Body of pancreas (tissue), 4 donors: ENCODE measurements at regions not wholly inside any gene's neighbourhood (a gene's known extent, or its start where the extent isn't known, plus 50 kb on each side); places are given as distances from the start of the nearest gene placed in this dataset.

Experiments used
- ATAC-seq: fragments of 150-250 bp; one replicate; pipeline ENCODE4 v1.9.1; 2016
- DNase-seq, 4 donors: peaks; one replicate each; pipeline ENCODE4 v3.0.0-alpha.2; 2019
- H3K27ac ChIP-seq, 4 donors: fragments of 200-600 bp; sonication (generic); 1 replicate in 3 of 4; 2 replicates in 1 of 4; pipeline versions ENCODE4 v1.5.1 to v1.6.1; 2016 to 2019; ENCODE audit warnings: mild to moderate bottlenecking in 1 of 4, mixed read lengths in 1 of 4, moderate library complexity in 1 of 4
- H3K27me3 ChIP-seq, 2 donors: fragments of 200-600 bp; sonication (generic); one replicate each; pipeline ENCODE4 v1.6.0; 2016; ENCODE audit warnings: mild to moderate bottlenecking in 1 of 2
- H3K36me3 ChIP-seq, 2 donors: fragments of 200-600 bp; sonication (generic); replicated peaks in 1 of 2; 2 replicates each; pipeline ENCODE4 v1.5.1; 2016; ENCODE audit warnings: low read depth in 2 of 2; ENCODE audit not compliant: insufficient read depth in 1 of 2
- H3K4me1 ChIP-seq: fragments of 200-600 bp; sonication (generic); one replicate; pipeline ENCODE4 v1.6.0; 2016
- H3K4me3 ChIP-seq, 2 donors: fragments of 200-600 bp; sonication (generic); 1 replicate in 1 of 2; 2 replicates in 1 of 2; pipeline ENCODE4 v1.5.1; 2016 to 2019
- H3K9me3 ChIP-seq, 3 donors: fragments of 200-600 bp; sonication (generic); 1 replicate in 2 of 3; 2 replicates in 1 of 3; pipeline ENCODE4 v1.5.1; 2016
- CTCF ChIP-seq, 7 experiments: fragments of 450-650 bp in 4 of 7; fragments of 200-600 bp in 3 of 7; sonication (generic) in 3 of 7; IDR thresholded peaks; one replicate each; pipeline ENCODE4 v1.5.1; 2016 to 2019; ENCODE audit warnings: antibody characterized with exemption in 7 of 7
- POLR2A ChIP-seq, 3 donors: fragments of 450-650 bp; IDR thresholded peaks; one replicate each; pipeline ENCODE4 v1.6.1; 2016; ENCODE audit warnings: antibody characterized with exemption in 3 of 3, mild to moderate bottlenecking in 2 of 3
- WGBS, 2 donors: methylation state at CpG; one replicate each; pipeline ENCODE4 v1.1.5; 2017; 5-methylcytosine and 5-hydroxymethylcytosine counted together
- intact Hi-C: fragments of 100-400 bp; cut with DNase I; formaldehyde crosslinking; loops from one replicate; pipeline ENCODE4 v1.15.1; 2023

GRCh38 chr3:76841747-76842146 is 198.2 kb upstream of the ROBO2 start:
- Histone ChIP-seq H3K4me1 (no peaks in the 10 kb centered on the region), H3K36me3 (no peaks in the 10 kb centered on the region), H3K27me3 (no peaks in the 10 kb centered on the region), H3K27ac (no peak overlapping the region), H3K9me3 (no peaks in the 10 kb centered on the region), H3K4me3 (no peak overlapping the region)
- no peak for ATAC-seq
- TF ChIP-seq POLR2A (IDR thresholded peaks at IDR 0.05) (no peak), CTCF (IDR thresholded peaks at IDR 0.05) (no peak)
- intact Hi-C loops: no loop called here
- no peak for DNase-seq
- 66 to 67% methylated on average over 4 of the region's 4 CpGs for WGBS, 2 donors

- WGBS, 2 donors: 33 to 53% methylated on average over 1 of the region's 1 CpG
- DNase-seq: no peak
- TF ChIP-seq POLR2A (IDR thresholded peaks at IDR 0.05): no peak
- no peak for TF ChIP-seq CTCF (IDR thresholded peaks at IDR 0.05)
- Histone ChIP-seq H3K27ac (no peak overlapping the region), H3K4me1 (no peaks in the 10 kb centered on the region), H3K36me3 (no peaks in the 10 kb centered on the region), H3K4me3 (no peak overlapping the region), H3K9me3 (no peaks in the 10 kb centered on the region), H3K27me3 (no peaks in the 10 kb centered on the region)
- ATAC-seq: no peak
- intact Hi-C loops: no loop called here
Measured at GRCh38 chr3:76842216-76842615, 197.7 kb upstream of the ROBO2 start.

- no peaks in the 10 kb centered on the region for H3K27me3 ChIP-seq
- no peak for TF ChIP-seq POLR2A (IDR thresholded peaks at IDR 0.05)
- no peak for TF ChIP-seq CTCF (IDR thresholded peaks at IDR 0.05)
- no peaks in the 10 kb centered on the region for H3K36me3 ChIP-seq
- no peak overlapping the region for H3K27ac ChIP-seq
- no peak overlapping the region for H3K4me3 ChIP-seq
- WGBS, 2 donors: 71 to 72% methylated on average over 2 of the region's 2 CpGs
- no peak for DNase-seq
- H3K9me3 ChIP-seq: no peaks in the 10 kb centered on the region
- no peak for ATAC-seq
- intact Hi-C loops: no loop called here
- no peaks in the 10 kb centered on the region for H3K4me1 ChIP-seq
Measured at GRCh38 chr3:76855451-76855850, 184.4 kb upstream of the ROBO2 start.

- H3K9me3 ChIP-seq: no peaks in the 10 kb centered on the region
- 46 to 59% methylated on average over 3 of the region's 3 CpGs for WGBS, 2 donors
- DNase-seq (no peak), ATAC-seq (no peak)
- H3K27me3 ChIP-seq: no peaks in the 10 kb centered on the region
- H3K36me3 ChIP-seq: no peaks in the 10 kb centered on the region
- intact Hi-C loops: no loop called here
- no peak overlapping the region for H3K4me3 ChIP-seq
- no peak overlapping the region for H3K27ac ChIP-seq
- TF ChIP-seq POLR2A (IDR thresholded peaks at IDR 0.05) (no peak), CTCF (IDR thresholded peaks at IDR 0.05) (no peak)
- H3K4me1 ChIP-seq: no peaks in the 10 kb centered on the region
Measured at GRCh38 chr3:76859596-76859995, 180.3 kb upstream of the ROBO2 start.

- H3K9me3 ChIP-seq: no peaks in the 10 kb centered on the region
- TF ChIP-seq POLR2A (IDR thresholded peaks at IDR 0.05): no peak
- WGBS, 2 donors: 83 to 84% methylated on average over 4 of the region's 4 CpGs
Measured at GRCh38 chr3:76864355-76864754, 175.5 kb upstream of the ROBO2 start.

More at GRCh38 chr3:76864355-76864754, 175.5 kb upstream of the ROBO2 start:
- DNase-seq (no peak), ATAC-seq (no peak)
- Histone ChIP-seq H3K36me3 (no peaks in the 10 kb centered on the region), H3K27me3 (no peaks in the 10 kb centered on the region), H3K4me3 (no peak overlapping the region), H3K27ac (no peak overlapping the region), H3K4me1 (no peaks in the 10 kb centered on the region)
- intact Hi-C loops: no loop called here
